Breast epithelium (tissue), 3 donors: ENCODE measurements at regions not wholly inside any gene's neighbourhood (a gene's known extent, or its start where the extent isn't known, plus 50 kb on each side); places are given as distances from the start of the nearest gene placed in this dataset.

Experiments
- POLR2AphosphoS5 ChIP-seq, 3 donors: sonication (generic); formaldehyde crosslinking; IDR thresholded peaks; one replicate each; pipeline ENCODE4 v1.6.1; 2017; ENCODE audit warnings: antibody characterized with exemption in 3 of 3
- TF ChIP-seq, protein P1 (sequence below), 3 donors: fragments of 450-650 bp; IDR thresholded peaks; one replicate each; pipeline ENCODE4 v1.5.1; 2016 to 2017; ENCODE audit warnings: antibody characterized with exemption in 3 of 3, mild to moderate bottlenecking in 3 of 3, moderate library complexity in 3 of 3

DNA sequence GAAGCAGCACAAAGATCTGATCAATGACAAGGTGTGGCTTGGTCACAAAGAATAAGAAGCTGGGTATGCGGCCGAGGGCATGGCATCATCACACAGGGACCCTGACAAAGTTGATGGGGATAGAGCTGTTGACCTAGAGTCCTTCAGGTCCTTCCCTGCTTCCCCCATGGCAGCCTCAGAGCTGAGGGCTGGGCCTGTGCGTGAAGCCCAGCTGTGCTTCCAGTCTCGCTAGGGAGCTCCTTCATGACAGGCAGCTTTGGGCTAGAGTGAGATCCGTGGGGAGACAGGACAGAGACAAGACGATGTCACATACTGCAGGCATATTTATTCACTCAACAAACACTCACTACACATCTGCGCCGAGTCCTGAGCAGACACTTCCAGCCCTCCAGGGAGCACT, 56.4 kb upstream of the NEURL1B start:
- TF ChIP-seq, protein P1, sequence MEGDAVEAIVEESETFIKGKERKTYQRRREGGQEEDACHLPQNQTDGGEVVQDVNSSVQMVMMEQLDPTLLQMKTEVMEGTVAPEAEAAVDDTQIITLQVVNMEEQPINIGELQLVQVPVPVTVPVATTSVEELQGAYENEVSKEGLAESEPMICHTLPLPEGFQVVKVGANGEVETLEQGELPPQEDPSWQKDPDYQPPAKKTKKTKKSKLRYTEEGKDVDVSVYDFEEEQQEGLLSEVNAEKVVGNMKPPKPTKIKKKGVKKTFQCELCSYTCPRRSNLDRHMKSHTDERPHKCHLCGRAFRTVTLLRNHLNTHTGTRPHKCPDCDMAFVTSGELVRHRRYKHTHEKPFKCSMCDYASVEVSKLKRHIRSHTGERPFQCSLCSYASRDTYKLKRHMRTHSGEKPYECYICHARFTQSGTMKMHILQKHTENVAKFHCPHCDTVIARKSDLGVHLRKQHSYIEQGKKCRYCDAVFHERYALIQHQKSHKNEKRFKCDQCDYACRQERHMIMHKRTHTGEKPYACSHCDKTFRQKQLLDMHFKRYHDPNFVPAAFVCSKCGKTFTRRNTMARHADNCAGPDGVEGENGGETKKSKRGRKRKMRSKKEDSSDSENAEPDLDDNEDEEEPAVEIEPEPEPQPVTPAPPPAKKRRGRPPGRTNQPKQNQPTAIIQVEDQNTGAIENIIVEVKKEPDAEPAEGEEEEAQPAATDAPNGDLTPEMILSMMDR (IDR thresholded peaks at IDR 0.05) = no peak
- no peak for TF ChIP-seq POLR2AphosphoS5 (IDR thresholded peaks at IDR 0.05)
